Caki2 (cell line): ENCODE measurements at regions not wholly inside any gene's neighbourhood (a gene's known extent, or its start where the extent isn't known, plus 50 kb on each side); places are given as distances from the start of the nearest gene placed in this dataset.
"Not testable (repeated sequence)": the region's sequence is repeated elsewhere in the genome, so short reads cannot be mapped to it uniquely, and the experiment has no call there.

Experiments used
- DNase-seq: peaks from one replicate; pipeline ENCODE4 v3.0.0-alpha.2; 2015; ENCODE audit warnings: low read depth
- in situ Hi-C: cut with HindIII; loops from 2 replicates; pipeline ENCODE4 v1.10.0; 2016; ENCODE audit warnings: low sequenced_read_pairs, low pct_unique_long_range_greater_than_20kb, mixed read lengths

- no peak for DNase-seq
- in situ Hi-C loops, result no loop called here
These were observed 580.0 kb downstream of the SUCLG1 start for GRCh38 chr2:83879127-83879526.

GRCh38 chr2:83877261-83877660, 581.8 kb downstream of the SUCLG1 start:
- in situ Hi-C loops, DNase-seq: not testable (repeated sequence)

GRCh38 chr2:83874712-83875430, 584.2 kb downstream of the SUCLG1 start:
- in situ Hi-C loops, result no loop called here
- no peak for DNase-seq

GRCh38 chr2:83874066-83874465, 585.0 kb downstream of the SUCLG1 start:
- DNase-seq, result no peak

GRCh38 chr2:83873110-83873509, 586.0 kb downstream of the SUCLG1 start:
- in situ Hi-C loops, result no loop called here
- DNase-seq, result no peak

More at GRCh38 chr2:83874066-83874465, 585.0 kb downstream of the SUCLG1 start:
- in situ Hi-C loops, result no loop called here

GRCh38 chr2:83866211-83866610, 592.9 kb downstream of the SUCLG1 start:
- in situ Hi-C loops, result no loop called here
- DNase-seq, result no peak

GRCh38 chr2:83862600-83862999, 596.5 kb downstream of the SUCLG1 start:
- DNase-seq, result no peak
- in situ Hi-C loops, result no loop called here

GRCh38 chr2:83860320-83860719, 598.8 kb downstream of the SUCLG1 start:
- DNase-seq, result no peak
- in situ Hi-C loops, result no loop called here

- DNase-seq, result no peak
- in situ Hi-C loops, result no loop called here
These were observed 599.5 kb downstream of the SUCLG1 start for GRCh38 chr2:83859553-83859952.

GRCh38 chr2:83851066-83851465, 608.0 kb downstream of the SUCLG1 start:
- in situ Hi-C loops, result no loop called here

GRCh38 chr2:83850071-83850725, 608.9 kb downstream of the SUCLG1 start:
- no peak for DNase-seq
- in situ Hi-C loops, result no loop called here

More at GRCh38 chr2:83851066-83851465, 608.0 kb downstream of the SUCLG1 start:
- no peak for DNase-seq

GRCh38 chr2:83844490-83844889, 614.6 kb downstream of the SUCLG1 start:
- in situ Hi-C loops, result no loop called here
- no peak for DNase-seq

GRCh38 chr2:83842421-83842820, 616.7 kb downstream of the SUCLG1 start:
- in situ Hi-C loops, result no loop called here
- no peak for DNase-seq

GRCh38 chr2:83837823-83838222, 621.3 kb downstream of the SUCLG1 start:
- no peak for DNase-seq
- in situ Hi-C loops, result no loop called here

- in situ Hi-C loops, result no loop called here
- DNase-seq, result no peak
These were observed 631.5 kb downstream of the SUCLG1 start for GRCh38 chr2:83827618-83828017.

- no peak for DNase-seq
- in situ Hi-C loops, result no loop called here
These were observed 632.5 kb downstream of the SUCLG1 start for GRCh38 chr2:83826577-83826976.

- no peak for DNase-seq
- in situ Hi-C loops, result no loop called here
These were observed 635.9 kb downstream of the SUCLG1 start for GRCh38 chr2:83823229-83823628.

- no peak for DNase-seq
- in situ Hi-C loops, result no loop called here
These were observed 641.6 kb downstream of the SUCLG1 start for GRCh38 chr2:83817511-83817910.

GRCh38 chr2:83808878-83809277, 650.2 kb downstream of the SUCLG1 start:
- in situ Hi-C loops, result no loop called here

GRCh38 chr2:83802604-83803003, 656.5 kb downstream of the SUCLG1 start:
- in situ Hi-C loops, result no loop called here
- no peak for DNase-seq

More at GRCh38 chr2:83808878-83809277, 650.2 kb downstream of the SUCLG1 start:
- DNase-seq, result no peak
